SU-DHL-6 (cell line): ENCODE measurements at regions not wholly inside any gene's neighbourhood (a gene's known extent, or its start where the extent isn't known, plus 50 kb on each side); places are given as distances from the start of the nearest gene placed in this dataset.

Experiments
- H2AFZ ChIP-seq: fragments of 200-600 bp; sonication (generic); 2 replicates; pipeline ENCODE4 v1.6.1; 2014; ENCODE audit warnings: low read depth, mild to moderate bottlenecking, moderate library complexity, mixed read lengths, antibody characterized with exemption, low read length; ENCODE audit not compliant: severe bottlenecking
- H3F3A ChIP-seq: fragments of 200-600 bp; shearing (Covaris generic); 2 replicates; pipeline ENCODE4 v1.6.0; 2016; ENCODE audit warnings: antibody characterized with exemption, mild to moderate bottlenecking; ENCODE audit not compliant: insufficient read depth
- H3K27ac ChIP-seq: fragments of 200-600 bp; sonication (generic); 2 replicates; pipeline ENCODE4 v1.5.1; 2016; ENCODE audit warnings: low read depth, mild to moderate bottlenecking, low read length, moderate library complexity, mixed read lengths
- H3K27me3 ChIP-seq: fragments of 200-600 bp; sonication (generic), shearing (Covaris generic); 2 replicates; pipeline ENCODE4 v1.6.0; 2014; ENCODE audit warnings: mild to moderate bottlenecking, low read length
- H3K36me3 ChIP-seq: fragments of 200-600 bp; sonication (generic); 2 replicates; pipeline ENCODE4 v1.6.1; 2014; ENCODE audit warnings: mild to moderate bottlenecking, low read length, mixed read lengths
- H3K4me2 ChIP-seq: fragments of 300-600, 200-600 bp; shearing (Covaris generic), sonication (generic); 2 replicates; pipeline ENCODE4 v1.6.0; 2014; ENCODE audit warnings: low read length, low read depth, mild to moderate bottlenecking; ENCODE audit not compliant: poor library complexity, severe bottlenecking
- H3K4me3 ChIP-seq: fragments of 200-600 bp; sonication (generic); 2 replicates; pipeline ENCODE4 v1.5.1; 2014; ENCODE audit warnings: antibody characterized with exemption, low read length, mild to moderate bottlenecking, mixed read lengths; ENCODE audit not compliant: insufficient read depth, poor library complexity, severe bottlenecking
- H3K79me2 ChIP-seq: fragments of 200-600 bp; sonication (generic); 2 replicates; pipeline ENCODE4 v1.6.1; 2014; ENCODE audit warnings: mild to moderate bottlenecking, low read length, moderate library complexity; ENCODE audit not compliant: insufficient read depth
- H3K9ac ChIP-seq: fragments of 200-600 bp; sonication (generic); 2 replicates; pipeline ENCODE4 v1.7.0; 2014; ENCODE audit warnings: mild to moderate bottlenecking, low read length
- H3K9me2 ChIP-seq: fragments of 200-600 bp; sonication (generic); replicated peaks from 2 replicates; pipeline ENCODE4 v1.6.1; 2014; ENCODE audit warnings: low read length; ENCODE audit not compliant: insufficient read depth
- H3K9me3 ChIP-seq: fragments of 200-600 bp; sonication (generic); 2 replicates; pipeline ENCODE4 v1.6.1; 2014; ENCODE audit warnings: low read length, mixed read lengths; ENCODE audit not compliant: insufficient read depth
- H4K20me1 ChIP-seq: fragments of 200-600 bp; sonication (generic); 2 replicates; pipeline ENCODE4 v1.6.1; 2014; ENCODE audit warnings: low read depth, mild to moderate bottlenecking, antibody characterized with exemption, low read length, moderate library complexity, mixed read lengths
- EZH2phosphoT487 ChIP-seq: fragments of 200-600 bp; sonication (generic), shearing (Covaris generic); conservative IDR thresholded peaks from 2 replicates; pipeline ENCODE4 v1.6.1; 2018; ENCODE audit warnings: mild to moderate bottlenecking, antibody characterized with exemption, low read length, moderate library complexity, mixed read lengths
- TF ChIP-seq, protein P1 (sequence below): fragments of 200-600 bp; sonication (generic); IDR thresholded peaks from one replicate; pipeline ENCODE4 v1.5.1; 2017; ENCODE audit warnings: antibody characterized with exemption, mild to moderate bottlenecking, low read length, moderate library complexity; ENCODE audit not compliant: insufficient read depth, poor library complexity, severe bottlenecking

GRCh38 chr12:20047901-20048300 lies 320.4 kb upstream of the PDE3A start:
- no peaks in the 10 kb centered on the region for H3K36me3 ChIP-seq
- no peaks in the 10 kb centered on the region for H3K9me3 ChIP-seq
- H2AFZ ChIP-seq = no peak overlapping the region
- H3K9ac ChIP-seq = no peak overlapping the region
- no peaks in the 10 kb centered on the region for H3K27me3 ChIP-seq
- H3K79me2 ChIP-seq = no peaks in the 10 kb centered on the region
- no peak overlapping the region for H3K4me3 ChIP-seq
- H3K9me2 ChIP-seq = no peaks in the 10 kb centered on the region; the same call in 1 of the 2 replicates
- H3F3A ChIP-seq = no peaks in the 10 kb centered on the region
- H4K20me1 ChIP-seq = no peaks in the 10 kb centered on the region
- H3K4me2 ChIP-seq = no peak overlapping the region
- TF ChIP-seq, protein P1, sequence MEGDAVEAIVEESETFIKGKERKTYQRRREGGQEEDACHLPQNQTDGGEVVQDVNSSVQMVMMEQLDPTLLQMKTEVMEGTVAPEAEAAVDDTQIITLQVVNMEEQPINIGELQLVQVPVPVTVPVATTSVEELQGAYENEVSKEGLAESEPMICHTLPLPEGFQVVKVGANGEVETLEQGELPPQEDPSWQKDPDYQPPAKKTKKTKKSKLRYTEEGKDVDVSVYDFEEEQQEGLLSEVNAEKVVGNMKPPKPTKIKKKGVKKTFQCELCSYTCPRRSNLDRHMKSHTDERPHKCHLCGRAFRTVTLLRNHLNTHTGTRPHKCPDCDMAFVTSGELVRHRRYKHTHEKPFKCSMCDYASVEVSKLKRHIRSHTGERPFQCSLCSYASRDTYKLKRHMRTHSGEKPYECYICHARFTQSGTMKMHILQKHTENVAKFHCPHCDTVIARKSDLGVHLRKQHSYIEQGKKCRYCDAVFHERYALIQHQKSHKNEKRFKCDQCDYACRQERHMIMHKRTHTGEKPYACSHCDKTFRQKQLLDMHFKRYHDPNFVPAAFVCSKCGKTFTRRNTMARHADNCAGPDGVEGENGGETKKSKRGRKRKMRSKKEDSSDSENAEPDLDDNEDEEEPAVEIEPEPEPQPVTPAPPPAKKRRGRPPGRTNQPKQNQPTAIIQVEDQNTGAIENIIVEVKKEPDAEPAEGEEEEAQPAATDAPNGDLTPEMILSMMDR = no peak
- no peak for TF ChIP-seq EZH2phosphoT487
- no peak overlapping the region for H3K27ac ChIP-seq

DNA sequence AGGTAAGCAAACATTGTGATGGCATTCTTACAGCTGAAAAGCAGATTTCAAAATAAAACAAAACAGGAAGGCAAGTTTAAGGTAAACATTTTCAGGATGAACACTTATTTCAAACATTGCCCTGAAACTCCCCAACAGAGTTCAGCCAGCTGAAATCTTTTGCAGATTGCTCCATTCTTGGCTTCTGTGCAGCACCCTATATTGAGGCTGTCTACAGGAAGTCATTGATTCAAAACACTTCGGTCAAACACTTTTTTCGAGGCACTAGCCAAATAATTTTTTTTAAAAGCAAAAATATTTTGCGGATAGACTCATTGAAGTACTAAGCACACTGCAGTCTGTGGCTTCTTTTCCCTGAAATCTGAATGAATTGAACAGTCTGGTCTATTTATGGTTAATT lies 318.1 kb upstream of the PDE3A start:
- H3K27ac ChIP-seq = no peak overlapping the region
- H4K20me1 ChIP-seq = no peaks in the 10 kb centered on the region
- H3K36me3 ChIP-seq = no peaks in the 10 kb centered on the region
- H3K9ac ChIP-seq = no peak overlapping the region
- no peaks in the 10 kb centered on the region for H3F3A ChIP-seq
- no peak overlapping the region for H2AFZ ChIP-seq
- no peak for TF ChIP-seq EZH2phosphoT487
- TF ChIP-seq, protein P1 = no peak
- no peak overlapping the region for H3K4me3 ChIP-seq
- H3K9me2 ChIP-seq = no peaks in the 10 kb centered on the region; the same call in 1 of the 2 replicates
- no peaks in the 10 kb centered on the region for H3K9me3 ChIP-seq
- H3K27me3 ChIP-seq = no peaks in the 10 kb centered on the region
- no peak overlapping the region for H3K4me2 ChIP-seq
- H3K79me2 ChIP-seq = no peaks in the 10 kb centered on the region

DNA sequence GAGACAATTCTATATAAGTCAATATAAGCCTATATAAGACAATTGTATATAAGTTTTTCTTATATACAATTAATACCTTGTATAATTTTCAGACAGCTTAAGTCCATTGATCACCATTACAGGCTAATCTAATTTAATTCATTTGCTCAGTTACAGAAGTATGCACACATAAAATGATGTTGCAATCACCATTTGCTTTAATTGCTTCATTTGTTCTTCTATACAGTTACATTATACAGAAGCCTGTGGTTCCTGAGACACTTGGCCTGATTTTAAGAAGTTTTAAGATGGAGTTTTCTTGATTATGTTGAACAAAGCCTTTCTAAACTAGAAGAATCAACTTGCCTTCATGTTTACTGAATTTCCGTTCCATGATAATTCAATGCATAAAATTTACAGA lies 314.6 kb upstream of the PDE3A start:
- Histone ChIP-seq H2AFZ (no peak overlapping the region), H4K20me1 (no peaks in the 10 kb centered on the region), H3K9me3 (no peaks in the 10 kb centered on the region), H3K79me2 (no peaks in the 10 kb centered on the region), H3K4me3 (no peak overlapping the region), H3K36me3 (no peaks in the 10 kb centered on the region), H3K9me2 (no peaks in the 10 kb centered on the region; the same call in 1 of the 2 replicates), H3K9ac (no peak overlapping the region), H3K27ac (no peak overlapping the region), H3K4me2 (no peak overlapping the region), H3K27me3 (no peaks in the 10 kb centered on the region), H3F3A (no peaks in the 10 kb centered on the region)
- TF ChIP-seq, protein P1 = no peak
- TF ChIP-seq EZH2phosphoT487 = no peak
